Endothelial cell of umbilical vein (primary cell): ENCODE measurements at regions not wholly inside any gene's neighbourhood (a gene's known extent, or its start where the extent isn't known, plus 50 kb on each side); places are given as distances from the start of the nearest gene placed in this dataset.

Source experiments
- GATA2 ChIP-seq: IDR thresholded peaks from 2 replicates; pipeline ENCODE4 v1.7.0; 2011; ENCODE audit warnings: low read depth, mild to moderate bottlenecking, moderate library complexity, mixed read lengths, low read length; ENCODE audit not compliant: insufficient read length, insufficient read depth
- POLR2A ChIP-seq: IDR thresholded peaks from 2 replicates; pipeline ENCODE4 v1.6.1; 2012; ENCODE audit warnings: low read depth, mild to moderate bottlenecking, control low read depth, low read length
- TF ChIP-seq, protein P1 (sequence below), 2 donors: IDR thresholded peaks; 1 replicate in 1 of 2; 2 replicates in 1 of 2; pipeline ENCODE4 v1.5.1; 2011; ENCODE audit warnings: low read length in 2 of 2, mild to moderate bottlenecking in 2 of 2, moderate library complexity in 2 of 2, control low read depth in 1 of 2, inconsistent platforms in 1 of 2, low read depth in 1 of 2; ENCODE audit not compliant: insufficient read depth in 1 of 2; ENCODE audit errors: extremely low read depth in 1 of 2
- TF ChIP-seq, protein P2 (sequence below): IDR thresholded peaks from 2 replicates; pipeline ENCODE4 v1.6.1; 2011; ENCODE audit not compliant: insufficient read depth, insufficient read length

DNA sequence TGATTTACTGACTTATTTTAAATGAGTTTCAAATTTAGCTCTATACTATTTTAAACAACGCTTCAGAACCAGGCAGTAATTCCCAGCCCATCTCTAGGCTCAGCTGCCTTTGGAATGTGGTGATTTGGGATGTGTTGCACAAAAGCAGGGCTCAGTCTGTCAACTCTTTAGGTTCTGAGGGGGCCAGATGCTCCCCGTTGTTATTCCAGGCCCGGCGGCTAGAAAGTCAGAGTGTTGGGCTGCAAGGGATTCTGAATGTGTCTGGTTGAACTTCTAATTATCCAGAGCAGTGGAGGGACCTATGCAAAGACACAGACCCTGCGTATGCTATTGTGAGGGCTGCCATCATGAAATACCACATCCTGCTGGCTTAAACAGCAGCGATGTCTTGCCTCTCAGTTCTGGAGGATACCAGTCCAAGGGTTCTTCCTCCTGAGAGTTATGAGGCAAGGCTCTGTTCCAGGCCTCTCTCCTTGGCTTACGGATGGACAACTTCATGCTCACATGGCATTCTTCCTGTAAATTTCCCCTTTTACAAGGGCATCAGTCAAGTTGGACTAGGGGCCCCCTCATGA, 123.2 kb upstream of the TRIM2 start:
- TF ChIP-seq, protein P1, sequence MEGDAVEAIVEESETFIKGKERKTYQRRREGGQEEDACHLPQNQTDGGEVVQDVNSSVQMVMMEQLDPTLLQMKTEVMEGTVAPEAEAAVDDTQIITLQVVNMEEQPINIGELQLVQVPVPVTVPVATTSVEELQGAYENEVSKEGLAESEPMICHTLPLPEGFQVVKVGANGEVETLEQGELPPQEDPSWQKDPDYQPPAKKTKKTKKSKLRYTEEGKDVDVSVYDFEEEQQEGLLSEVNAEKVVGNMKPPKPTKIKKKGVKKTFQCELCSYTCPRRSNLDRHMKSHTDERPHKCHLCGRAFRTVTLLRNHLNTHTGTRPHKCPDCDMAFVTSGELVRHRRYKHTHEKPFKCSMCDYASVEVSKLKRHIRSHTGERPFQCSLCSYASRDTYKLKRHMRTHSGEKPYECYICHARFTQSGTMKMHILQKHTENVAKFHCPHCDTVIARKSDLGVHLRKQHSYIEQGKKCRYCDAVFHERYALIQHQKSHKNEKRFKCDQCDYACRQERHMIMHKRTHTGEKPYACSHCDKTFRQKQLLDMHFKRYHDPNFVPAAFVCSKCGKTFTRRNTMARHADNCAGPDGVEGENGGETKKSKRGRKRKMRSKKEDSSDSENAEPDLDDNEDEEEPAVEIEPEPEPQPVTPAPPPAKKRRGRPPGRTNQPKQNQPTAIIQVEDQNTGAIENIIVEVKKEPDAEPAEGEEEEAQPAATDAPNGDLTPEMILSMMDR (IDR thresholded peaks at IDR 0.05; ENCODE audit: extremely low read depth in 1 of 2, insufficient read depth in 1 of 2, low read depth in 1 of 2, low read length in 2 of 2): no peak
- TF ChIP-seq, protein P2, sequence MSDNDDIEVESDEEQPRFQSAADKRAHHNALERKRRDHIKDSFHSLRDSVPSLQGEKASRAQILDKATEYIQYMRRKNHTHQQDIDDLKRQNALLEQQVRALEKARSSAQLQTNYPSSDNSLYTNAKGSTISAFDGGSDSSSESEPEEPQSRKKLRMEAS: no peak
- TF ChIP-seq GATA2: no peak
- TF ChIP-seq POLR2A: no peak
